ENCODE measurements at regions not wholly inside any gene's neighbourhood (a gene's known extent, or its start where the extent isn't known, plus 50 kb on each side); places are given as distances from the start of the nearest gene placed in this dataset.

DNA sequence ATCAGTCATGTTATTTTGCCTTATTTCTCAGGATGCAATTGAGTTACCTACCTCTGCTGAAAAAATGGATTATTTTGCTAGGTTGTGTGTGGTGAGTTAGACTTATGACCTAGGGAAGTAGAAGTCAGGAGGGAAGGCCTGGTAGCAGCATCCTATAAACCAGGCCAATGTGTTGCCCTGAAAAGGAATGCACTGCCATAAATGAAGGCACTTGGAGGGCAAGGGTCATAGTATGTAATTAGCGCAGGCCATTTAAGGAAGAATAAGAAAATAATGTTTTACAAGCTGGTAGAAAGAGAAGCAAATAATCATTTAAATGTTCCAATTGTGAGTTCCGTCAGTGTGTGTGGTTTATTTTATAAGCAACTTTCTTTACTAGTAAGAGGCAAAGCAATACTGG, 698.8 kb downstream of the KCNJ2 start:
- DNase-seq: no peak

DNA sequence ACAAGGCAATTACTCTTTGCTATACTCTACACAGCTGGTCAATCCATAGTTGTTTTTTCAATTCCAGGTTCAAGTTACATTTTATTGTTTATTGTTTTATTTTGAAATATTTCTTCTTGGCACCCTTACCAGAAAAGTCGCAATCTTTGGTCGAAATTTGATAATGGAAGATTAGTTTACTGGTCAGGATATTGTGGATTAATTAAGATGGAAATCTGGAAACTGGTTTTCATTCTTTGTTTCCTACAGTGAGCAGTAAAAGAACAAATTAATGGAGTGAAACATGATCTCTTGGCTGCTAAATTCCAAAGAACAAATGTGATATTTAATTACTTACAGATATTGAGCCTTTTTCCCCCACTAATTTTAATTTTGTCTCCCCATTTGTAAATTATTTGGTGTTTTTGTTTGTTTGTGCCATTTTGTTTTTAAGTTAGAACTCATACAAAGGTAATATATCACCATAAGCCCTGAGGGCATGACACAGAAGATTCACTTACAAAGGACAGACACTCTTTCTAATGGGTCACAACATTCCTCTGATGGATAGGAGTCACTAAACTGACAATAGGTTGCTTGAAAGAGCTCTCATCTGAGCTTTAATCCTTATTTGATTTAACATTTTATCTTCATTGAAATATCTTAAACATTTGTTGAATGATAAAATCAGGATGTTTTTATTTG, 700.2 kb downstream of the KCNJ2 start:
- DNase-seq: no peak

DNA sequence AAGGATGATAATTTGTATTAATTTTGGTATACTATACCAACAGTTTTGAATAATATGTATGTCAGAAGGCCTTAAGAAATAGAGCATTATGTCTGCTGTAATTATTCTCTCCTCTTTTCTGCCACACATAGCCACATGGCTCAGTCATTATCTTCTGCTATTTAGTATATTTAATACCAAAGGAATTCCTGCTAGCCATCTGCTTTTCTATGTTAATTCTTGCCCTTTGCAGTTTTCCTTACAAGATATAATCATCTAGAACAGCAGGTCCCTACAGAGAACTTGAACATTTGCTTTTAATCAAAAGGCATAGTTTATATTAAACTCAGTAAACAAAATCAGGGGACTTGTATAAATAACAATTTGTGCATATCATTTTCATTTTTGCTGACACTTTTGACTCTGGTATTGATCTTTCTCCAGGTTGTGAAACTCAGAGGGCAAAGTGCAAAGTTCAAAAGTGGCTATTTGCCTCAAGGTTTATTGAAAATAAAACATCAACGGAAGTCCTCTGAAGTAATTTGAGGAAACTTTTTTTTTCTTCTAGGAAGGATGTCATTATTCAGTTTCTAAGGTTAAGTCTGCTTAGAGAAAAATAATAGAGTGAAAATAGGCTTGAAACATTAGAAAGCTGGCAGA, 702.0 kb downstream of the KCNJ2 start:
- DNase-seq: no peak

DNA sequence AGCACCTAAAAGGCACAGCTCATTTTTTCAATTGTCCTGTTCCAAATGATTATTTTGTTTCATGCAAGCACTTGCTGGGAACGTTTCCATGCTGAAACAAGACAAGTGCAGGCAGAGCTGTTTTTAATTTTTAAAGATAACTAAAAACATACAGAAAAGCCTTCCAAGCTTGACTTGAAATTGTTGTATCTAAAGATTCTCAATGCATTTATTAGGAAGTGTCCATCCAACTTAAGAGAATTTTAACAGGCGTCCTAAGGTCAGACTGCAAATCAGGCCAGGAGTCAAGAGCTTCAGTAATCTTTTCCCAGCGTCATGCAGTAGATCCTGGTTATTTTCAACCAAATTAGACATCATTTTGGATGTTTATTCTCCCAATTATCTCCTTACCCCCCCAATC, 702.8 kb downstream of the KCNJ2 start:
- no peak for DNase-seq

DNA sequence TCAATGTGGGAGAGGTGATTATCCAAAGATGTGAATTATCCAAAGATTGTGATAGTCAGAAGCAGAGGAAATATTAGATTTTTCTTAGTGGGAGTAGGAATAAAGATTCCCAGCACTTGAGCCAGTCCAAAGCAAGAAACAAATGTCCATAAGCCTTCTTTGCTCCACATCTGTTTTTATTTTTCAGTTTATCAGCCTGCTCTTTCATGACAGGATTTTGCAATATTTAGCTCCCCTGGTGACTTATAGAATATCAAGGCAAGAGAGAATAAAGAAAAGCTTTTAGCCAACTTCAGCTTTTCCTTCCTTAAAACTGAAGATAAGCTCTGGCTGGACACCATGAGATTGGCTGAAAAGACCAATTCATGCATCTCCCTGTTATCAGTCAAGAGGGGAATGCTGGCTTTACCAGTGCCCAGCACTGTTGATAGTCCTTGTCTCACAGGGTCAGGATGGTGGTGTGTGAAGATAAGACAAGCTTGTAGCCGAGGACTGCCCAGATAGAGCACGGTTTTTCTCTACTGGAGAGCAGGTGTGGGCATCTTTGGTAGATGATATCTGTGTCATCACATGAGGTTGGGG, 706.5 kb downstream of the KCNJ2 start:
- no peak for DNase-seq

DNA sequence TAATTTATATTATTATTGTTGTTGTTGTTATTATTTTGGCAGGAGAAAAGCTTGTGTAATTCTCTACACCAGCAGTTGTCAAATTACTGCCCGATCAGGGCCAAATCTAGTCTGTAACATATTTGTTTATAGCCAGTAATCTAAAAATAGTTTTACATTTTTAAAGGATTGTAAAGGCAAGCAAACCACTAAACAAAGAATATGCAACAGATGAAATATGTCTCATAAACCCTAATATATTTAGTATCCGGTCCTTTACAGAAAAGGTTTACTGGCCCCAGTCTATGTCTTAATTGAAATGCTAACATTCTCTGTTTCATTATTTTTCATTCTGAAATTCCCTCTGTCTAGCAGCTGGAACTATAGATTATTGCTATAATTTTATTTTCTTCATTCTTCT, 709.5 kb downstream of the KCNJ2 start:
- peak; percentile 37 to 49 for DNase-seq

DNA sequence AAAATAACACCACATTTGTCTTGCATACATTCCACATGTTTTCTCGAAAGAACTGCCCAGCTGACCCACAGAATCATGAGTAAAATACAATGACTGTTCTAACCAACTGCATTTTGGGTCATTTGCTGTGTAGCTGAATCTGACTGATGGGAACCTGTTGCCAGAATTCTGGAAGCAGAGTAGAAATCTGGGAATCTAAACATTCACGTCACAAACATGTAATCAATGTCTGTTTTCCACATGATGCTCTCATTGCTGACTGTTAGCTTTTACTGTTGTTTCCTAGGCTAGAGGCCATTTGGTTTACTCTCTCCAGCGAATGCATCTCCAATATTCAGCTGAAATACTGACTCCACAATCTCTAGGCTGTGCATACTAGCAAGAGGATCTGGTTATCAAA, 710.1 kb downstream of the KCNJ2 start:
- peak; percentile 49 to 56 for DNase-seq

DNA sequence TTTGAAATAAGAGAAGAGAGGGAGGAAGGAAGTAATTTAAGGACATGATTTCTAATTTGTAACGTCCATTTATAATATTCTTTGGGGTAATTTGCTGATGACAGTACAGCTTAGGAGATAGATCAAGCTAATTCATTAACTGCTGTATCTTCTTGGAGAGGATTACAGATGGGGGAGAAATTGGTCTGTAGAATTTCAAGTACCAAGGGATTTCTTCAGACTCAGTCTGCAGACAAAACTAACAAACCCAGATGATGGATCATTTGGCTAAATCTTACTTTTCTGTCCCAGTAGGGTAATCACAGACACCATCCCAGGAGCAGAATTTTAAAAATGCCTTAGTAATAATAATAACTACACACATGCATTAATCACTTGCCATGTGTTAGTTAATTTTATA, 711.8 kb downstream of the KCNJ2 start:
- DNase-seq: no peak

DNA sequence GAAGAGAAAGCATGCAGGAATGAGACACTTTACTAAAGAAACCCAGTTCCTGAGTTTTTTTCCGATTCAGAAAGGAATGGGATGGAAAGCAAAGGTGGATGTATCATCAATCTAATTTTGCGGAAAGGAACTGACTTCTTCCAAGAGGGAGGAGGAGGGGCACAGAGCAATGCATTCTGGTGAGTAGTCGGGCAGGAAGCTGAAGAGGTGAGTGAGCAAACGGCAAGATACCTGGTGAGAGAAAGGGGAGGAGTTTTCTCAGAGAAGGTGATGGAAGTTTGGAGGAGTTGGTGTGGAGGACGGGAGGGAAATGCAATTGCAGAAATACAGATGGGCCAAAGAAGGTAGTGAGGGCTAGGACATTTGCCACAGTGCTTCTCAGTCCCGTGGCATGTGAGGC, 713.2 kb downstream of the KCNJ2 start:
- no peak for DNase-seq

DNA sequence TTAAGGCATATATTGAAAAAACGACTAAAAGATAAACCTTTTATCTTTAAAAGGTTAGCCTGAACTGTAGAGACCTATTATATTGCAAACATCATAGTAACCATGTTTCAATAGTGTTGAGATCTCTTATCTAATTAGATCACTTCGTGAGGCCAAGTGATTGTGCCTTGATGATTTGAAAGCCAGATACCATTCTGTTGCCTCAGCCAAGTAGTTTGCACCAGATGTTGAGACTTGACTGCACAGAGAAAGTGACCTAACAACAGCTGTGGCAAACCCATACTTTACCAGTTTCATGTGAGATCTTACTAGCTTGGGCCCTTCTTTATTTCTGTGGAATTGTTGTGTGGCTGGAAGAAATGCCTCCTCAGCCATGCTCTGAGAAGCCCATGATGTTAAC, 717.3 kb downstream of the KCNJ2 start:
- no peak for DNase-seq

DNA sequence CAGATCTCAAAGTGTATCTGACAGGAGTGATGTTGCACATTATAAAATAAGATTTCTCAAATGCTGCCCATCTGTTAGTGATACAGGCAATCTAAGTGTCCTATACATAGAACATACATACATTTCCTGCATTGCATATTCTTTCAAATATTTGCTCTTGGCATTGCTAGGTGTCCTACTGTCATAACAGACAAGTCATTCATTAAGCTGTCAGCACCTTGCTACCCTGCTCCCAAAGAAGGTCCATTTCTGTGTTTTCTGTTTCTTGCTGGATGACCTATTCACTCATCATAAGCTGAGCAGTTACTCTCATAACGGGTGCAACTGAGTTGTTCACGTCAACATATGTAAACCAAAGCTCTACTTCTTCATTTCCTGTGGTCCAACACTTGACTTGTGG, 719.0 kb downstream of the KCNJ2 start:
- no peak for DNase-seq

DNA sequence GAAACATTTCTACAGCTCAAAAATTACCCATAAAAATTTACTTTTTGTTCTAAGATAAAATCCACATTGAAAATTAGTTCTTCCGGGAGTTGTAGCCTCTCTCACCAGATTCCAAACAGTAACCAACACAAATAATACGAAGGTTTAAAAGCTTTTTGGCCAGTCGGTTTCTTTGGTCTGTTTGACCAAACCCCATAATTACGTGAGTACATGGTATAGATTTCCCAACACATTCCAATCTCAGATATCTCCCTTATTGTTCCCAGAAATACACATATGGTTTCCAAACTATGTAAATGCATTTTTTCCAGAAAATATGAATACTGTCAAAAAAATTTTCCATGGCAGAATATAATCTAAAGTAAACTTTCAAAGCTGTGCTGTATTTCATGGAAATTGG, 722.0 kb downstream of the KCNJ2 start:
- no peak for DNase-seq

DNA sequence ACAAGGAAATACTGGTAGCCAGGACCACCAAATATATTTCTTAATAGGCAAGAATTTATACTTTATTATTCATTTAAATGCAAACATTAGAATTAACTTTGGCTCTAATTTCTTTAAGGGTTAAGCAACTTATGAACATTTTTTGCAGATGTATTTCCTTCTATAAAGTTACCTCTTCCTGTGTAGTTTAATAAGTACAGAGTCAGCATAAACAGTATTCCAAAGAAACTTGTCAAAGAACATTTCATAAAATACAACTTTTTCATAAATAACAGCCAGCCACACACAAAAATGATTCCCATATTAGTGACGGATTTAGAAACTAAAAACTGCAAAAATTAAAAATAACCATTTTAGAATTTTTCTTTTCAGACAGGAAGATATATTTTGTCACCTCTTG, 723.2 kb downstream of the KCNJ2 start:
- no peak for DNase-seq

DNA sequence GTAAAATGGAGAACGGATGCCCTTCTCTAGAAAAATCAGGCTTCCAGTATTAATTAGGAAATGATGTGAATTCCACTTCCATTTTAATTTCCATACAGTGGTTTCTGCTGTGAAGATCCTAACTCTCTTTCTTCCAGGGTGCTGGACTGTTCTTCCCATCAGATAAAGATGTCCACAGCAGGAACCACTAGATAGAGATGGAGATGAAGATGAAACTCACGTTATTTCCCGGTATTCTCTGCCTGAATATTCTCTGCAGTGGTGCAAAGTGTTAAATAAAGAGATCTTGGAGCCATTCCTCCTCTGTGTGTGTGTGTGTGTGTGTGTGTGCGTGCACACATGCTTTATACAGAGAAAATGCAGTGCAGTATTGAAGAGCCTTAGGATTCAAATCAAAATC, 727.5 kb downstream of the KCNJ2 start:
- no peak for DNase-seq

DNA sequence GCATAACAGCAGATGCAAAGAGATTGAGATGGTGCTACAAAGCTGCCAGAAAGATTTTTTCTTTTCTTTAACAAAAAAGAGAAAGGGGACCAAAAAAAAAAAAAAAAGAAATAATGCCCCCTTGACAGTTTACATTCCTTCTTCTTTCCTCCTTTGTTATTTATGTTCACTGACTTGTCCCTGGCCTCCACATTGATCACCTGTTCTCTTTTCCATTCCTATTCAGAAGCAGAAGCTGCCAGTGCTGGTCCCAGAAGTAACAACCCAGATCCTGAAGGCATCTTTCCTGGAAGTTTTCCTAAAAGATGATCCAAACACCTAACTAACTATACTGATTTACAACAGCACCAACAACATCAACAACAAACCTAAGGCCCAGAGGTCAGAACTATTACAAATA, 728.1 kb downstream of the KCNJ2 start:
- no peak for DNase-seq

DNA sequence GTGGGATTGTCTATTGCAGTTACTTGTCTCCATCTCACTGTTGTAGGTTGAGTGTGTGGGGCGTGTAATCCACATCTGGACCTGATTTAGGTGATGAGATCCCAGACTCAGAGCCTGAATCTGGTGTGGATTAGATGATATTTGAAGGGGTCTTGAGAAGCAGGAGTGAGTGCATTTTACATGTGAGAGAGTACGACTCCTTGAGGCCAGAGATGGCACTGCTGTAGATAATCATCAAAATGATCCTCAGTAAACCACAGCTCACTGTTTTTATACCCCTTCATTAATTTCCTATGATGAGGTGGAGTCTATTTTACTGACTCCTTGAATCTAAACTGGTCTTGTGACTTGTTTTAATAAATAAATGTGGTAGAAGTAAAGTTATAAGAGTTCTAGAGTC, 732.5 kb downstream of the KCNJ2 start:
- no peak for DNase-seq

DNA sequence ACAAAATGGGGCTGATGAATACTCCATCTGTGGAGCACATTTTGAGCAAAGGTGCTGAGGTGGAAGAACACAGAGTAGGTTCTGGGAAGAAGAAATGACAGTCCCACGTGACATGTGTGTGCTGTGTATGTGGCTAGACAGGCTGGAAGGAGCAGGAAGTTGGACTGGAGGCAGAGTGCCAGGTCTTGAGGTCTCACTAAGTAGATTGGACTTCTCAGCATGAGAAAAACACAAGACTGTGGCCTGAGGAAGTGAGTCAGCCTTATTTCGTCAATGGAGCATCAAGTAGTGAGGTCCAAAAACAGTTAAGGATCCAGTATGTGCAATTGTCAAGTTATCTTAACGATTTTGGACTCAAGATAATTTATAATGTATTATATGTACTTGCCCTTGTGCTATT, 736.5 kb downstream of the KCNJ2 start:
- peak; percentile 25 to 33 for DNase-seq

DNA sequence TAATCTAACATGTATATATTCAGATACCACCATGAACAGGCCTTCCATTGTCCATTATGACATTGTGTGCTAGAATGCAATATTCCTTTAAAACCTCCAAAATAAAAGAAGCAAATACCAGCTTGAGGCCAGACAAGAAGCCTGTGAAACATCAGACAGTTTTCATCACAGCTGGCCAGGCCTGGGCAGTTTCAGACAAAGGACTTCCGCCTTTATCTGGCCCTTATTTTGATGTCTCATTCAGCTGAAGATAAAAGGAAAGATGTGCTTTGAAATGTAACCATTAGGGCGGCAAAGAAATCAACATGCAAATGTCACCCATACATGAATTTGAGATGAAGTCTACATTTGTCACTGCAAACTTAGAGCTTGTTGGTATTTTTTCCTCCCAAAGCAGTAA, 737.5 kb downstream of the KCNJ2 start:
- DNase-seq: peak; percentile 21 to 29

DNA sequence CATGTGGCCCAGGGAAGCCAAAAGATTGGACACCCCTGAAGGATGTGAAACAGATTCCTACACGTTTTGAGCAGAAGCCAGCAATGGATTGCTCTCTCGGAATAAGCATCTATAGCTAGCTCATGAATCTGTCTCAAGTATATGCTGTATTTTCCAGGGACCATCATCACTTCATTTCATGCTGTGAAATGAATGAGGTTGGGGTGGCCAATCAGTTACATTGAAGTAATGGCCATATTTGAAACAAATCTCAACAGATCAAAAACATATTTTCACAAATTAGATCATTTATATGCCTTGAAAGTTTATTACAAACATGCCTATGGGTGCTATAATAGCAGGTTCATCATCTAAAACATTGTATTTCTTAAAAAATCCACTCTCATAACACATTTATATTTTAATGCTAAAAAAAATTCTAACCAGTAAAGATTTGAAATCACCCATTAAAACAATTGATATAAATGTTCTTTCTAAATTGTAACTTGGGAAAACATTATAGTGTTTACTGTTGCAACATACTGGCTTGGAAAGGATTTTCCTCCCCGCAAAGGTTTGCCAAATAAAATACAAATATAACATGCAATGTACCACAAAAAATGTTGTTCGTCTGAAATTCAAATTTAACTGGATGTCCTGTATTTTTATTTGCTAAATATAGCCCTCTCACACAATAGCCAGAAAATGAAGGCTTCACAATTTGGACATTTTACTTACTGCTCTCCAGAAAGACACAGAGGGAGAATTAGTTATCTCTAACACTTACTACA, 743.6 kb downstream of the KCNJ2 start:
- DNase-seq: peak; percentile 56 to 60

DNA sequence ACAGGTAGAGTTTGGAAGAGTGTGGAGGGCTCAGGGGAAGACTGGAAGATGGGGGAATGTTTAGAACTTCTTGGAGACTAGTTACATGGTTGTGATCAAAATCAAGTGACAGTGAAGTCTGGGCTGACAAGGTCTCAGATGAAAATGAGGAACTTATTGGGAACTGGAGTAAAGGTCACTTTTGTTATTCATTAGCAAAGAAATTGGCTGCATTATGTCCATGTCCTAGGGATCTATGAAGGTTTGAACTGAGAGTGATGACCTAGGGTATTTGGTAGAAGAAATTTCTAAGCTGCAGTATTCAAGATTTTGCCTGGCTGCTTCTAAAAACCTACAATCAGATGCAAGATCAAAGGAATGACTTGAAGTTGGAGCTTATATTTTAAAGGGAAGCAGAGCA, 747.1 kb downstream of the KCNJ2 start:
- no peak for DNase-seq

DNA sequence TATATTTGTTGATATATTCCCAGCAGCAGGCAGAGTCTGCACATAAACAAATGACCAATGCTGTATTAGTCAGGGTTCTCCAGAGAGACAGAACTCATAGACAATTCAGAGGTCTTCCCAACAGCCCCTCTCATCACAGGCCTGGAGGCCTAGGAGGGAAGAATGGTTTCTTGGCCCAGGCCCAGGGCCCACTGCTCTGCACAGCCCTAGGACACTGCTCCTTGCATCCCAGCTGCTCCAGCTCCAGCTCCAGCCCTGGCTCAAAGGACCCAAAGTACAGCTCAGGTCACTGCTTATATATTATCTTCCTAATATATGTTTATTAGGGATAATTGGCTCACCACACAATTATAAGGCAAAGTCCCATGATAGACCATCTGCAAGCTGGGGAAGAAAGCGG, 749.9 kb downstream of the KCNJ2 start:
- no peak for DNase-seq

DNA sequence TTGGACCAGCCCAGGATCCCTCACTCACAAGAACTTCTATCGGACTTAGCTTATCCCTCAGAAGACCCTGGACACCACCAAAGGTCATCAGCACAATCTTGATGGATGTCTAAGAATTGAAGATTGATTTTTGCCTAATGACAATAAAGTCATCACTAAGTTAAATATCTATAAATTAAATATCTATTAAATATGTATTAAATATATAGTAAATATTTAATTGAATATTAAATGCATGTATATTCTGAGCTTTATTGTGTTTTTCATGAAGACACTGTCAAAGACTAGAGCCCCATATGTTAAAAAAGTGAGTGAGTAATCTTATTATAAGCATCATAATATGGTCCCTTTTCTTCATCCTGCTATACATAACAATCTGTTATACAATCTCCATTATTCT, 751.1 kb downstream of the KCNJ2 start:
- DNase-seq: no peak

DNA sequence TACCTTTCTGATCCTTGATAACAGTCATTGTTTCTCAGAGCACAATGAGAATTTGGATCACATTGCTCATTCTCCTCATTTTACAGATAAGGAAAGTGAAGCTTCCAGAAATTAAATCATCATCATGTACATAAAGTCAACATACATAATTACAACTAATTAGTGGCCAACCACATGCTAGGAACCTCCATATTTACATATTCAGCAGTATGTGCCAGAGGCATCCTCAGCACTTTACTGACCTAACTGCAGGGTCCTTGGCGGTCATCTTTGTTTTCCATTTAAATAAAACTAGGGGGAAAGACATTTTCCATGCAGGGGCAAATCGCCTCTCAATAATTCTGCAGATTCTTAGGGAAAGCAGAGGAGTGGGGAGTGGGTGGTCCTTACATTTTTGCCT, 752.9 kb downstream of the KCNJ2 start:
- no peak for DNase-seq

All from right lung (tissue), 2 donors.